Activated CD8-positive, alpha-beta memory T cell treated with anti-CD3 and anti-CD28 coated beads for 24 hours (primary cell): ENCODE measurements at regions not wholly inside any gene's neighbourhood (a gene's known extent, or its start where the extent isn't known, plus 50 kb on each side); places are given as distances from the start of the nearest gene placed in this dataset.
"Not testable (repeated sequence)": the region's sequence is repeated elsewhere in the genome, so short reads cannot be mapped to it uniquely, and the experiment has no call there.

ENCODE experiments used
- DNase-seq: peaks from one replicate; pipeline ENCODE4 v3.0.0-alpha.2; 2020

DNA sequence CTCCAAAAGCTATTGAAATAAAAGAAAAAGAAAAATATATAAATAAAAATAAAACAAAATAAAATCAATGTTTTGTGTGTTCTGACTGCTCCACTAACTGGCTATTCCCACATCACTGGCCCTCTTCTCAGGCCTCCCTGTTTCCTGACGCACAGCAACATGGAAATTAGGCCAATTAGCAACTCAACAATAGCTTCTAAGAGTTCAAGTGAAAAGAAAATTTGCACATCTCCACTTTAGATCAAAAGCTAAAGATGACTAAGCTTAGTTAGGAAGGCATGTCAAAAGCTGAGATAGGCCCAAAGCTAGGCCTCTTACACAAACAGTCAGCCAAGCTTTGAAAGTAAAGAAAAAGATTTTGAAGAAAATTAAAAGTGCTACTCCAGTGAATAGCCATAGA, 200.8 kb downstream of the DUSP6 start:
- no peak for DNase-seq

- DNase-seq = not testable (repeated sequence)
These were observed 201.5 kb downstream of the DUSP6 start for GRCh38 chr12:89150789-89151188.

- DNase-seq = no peak
These were observed 211.6 kb downstream of the DUSP6 start for GRCh38 chr12:89140602-89141238.

DNA sequence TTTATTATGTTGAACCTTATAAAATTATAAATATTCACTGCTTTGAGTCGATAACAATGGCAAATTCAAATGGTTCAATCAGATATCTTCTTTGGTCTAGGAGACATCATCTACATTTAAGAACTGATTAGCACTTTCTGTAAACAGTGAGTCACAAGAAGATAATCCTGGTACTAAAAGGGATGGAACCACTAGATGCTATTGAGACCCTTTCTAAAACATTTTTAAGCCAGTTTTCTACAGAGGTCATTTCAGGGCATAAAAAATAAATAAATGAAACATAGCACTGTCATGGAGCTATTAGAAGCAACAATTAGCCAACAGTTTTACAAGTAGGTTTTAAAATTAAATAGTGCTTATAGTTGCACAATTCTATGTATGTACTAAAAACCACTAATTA, 212.2 kb downstream of the DUSP6 start:
- DNase-seq = no peak

- no peak for DNase-seq
These were observed 212.9 kb downstream of the DUSP6 start for GRCh38 chr12:89139390-89139789.

- no peak for DNase-seq
These were observed 214.1 kb downstream of the DUSP6 start for GRCh38 chr12:89138048-89138852.

DNA sequence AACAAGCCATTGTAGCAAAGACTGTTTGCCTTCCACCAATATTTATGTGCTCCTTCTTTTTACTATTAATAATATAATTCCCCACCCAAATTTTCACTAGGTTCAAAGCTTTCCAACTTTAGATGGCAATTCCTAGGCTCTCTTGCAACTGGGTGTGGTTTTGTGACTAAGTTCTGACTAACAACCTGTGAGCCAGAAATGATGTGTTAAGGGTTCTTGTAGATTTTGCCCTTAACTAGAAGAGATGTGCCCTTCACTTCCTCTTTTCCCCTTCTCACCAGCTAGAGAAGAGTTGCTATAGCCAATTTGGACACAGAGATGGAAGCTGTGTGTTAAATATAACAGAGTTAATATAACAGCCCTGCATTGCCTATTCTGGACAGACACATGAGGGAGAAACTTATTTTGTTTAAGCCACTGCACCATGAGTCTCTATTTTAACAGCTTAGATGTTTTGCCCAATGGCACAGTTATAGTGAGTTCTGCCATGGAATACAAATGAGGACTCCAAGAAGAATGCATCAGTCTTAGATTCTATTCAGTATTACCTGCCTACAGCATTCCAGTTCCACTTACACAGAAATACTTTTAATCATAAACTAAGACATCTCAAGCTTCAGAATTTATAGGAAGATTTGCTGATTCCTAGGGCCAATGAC, 216.2 kb downstream of the DUSP6 start:
- DNase-seq = no peak

GRCh38 chr12:89134213-89134770, 218.0 kb downstream of the DUSP6 start:
- DNase-seq = no peak

GRCh38 chr12:89129167-89129870, 223.0 kb downstream of the DUSP6 start:
- no peak for DNase-seq

GRCh38 chr12:89126712-89127111, 225.6 kb downstream of the DUSP6 start:
- no peak for DNase-seq

- no peak for DNase-seq
These were observed 229.4 kb downstream of the DUSP6 start for GRCh38 chr12:89122852-89123251.

DNA sequence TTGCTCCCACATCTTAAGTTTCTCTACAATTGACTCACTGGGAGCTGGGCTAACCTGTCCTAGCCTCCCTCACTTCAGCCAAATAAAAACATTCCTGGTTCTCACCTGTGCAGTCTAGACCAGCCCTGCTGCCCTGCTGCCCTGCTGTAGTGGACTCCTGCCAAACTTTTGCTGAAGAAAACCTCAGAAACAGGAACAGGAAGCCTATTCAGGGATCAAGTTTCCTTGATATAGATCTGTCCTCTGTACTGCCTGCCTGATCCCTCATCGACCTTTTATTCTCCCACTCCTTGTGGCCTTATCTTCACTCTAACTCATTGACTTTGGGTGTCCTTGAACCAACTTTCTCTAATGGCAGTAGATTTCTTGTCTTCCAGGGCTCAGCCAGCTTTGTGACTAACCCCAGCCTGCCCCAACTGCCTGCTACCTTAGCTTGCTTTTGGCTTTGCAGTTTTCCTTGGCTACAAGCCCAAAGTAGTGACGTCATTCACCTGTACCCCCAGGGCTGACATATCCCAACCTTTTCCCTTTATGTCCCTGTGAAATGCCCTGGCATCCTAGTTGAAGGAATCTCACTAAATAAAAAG, 234.8 kb downstream of the DUSP6 start:
- no peak for DNase-seq

DNA sequence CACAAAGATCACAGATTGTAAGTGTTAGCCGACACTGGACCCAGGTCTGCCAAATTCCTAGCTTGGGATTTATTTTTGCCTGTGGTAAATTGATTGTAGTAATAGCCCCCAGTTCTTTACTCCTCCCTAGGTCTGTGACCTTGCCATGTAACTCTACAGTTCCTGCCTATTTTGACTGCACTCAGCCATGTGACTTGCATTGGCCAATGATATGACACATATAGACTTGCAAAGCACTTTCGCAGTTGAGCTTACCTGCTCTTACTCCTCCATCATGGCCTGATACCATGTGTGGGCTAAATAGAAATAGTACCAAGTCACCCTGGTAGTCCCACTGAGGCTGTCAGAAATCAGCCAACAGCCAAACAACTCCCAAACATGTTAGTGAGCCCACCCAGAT, 240.3 kb downstream of the DUSP6 start:
- no peak for DNase-seq

DNA sequence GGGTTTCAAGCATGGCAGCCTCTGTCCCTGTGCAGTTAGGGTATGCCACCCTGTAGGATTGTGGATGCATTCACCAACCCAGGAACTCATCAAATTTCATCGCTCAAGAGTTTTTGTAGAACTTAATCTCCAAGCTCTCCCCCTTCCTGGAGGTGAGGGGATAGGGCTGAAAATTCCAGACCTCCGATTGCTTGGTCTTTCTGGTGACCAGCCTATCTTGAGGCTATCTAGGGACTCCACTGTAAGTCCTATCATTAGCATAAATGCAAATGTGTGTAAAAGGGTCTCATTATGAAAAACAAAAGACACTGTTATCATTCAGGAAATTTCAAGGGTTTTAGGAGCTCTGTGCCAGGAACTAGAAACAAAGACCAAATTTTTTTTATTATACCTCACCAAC, 244.0 kb downstream of the DUSP6 start:
- DNase-seq = no peak

GRCh38 chr12:89106950-89107349, 245.4 kb downstream of the DUSP6 start:
- DNase-seq = no peak

DNA sequence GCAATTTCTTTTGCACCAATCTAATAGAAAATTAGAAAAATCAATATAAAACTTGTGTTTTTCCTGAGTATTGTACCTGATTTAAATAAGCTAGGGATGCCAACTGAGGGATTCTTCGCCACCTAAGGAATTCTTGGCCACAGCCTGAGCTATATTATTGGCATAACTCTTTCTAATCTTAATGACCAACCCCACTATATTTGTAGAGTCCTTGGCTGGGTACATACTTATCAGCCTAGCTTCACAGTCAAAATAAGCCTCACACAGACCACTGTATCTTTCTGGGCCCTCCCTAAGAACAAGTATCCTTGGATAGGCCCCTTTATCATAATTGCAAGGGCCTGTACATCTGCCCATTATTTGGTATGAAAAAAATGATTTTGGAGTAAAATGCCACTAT, 247.1 kb downstream of the DUSP6 start:
- DNase-seq = no peak

GRCh38 chr12:89103831-89104230, 248.5 kb downstream of the DUSP6 start:
- no peak for DNase-seq

- no peak for DNase-seq
These were observed 250.9 kb downstream of the DUSP6 start for GRCh38 chr12:89101440-89101839.

- no peak for DNase-seq
These were observed 253.7 kb downstream of the DUSP6 start for GRCh38 chr12:89098441-89099112.

- no peak for DNase-seq
These were observed 260.0 kb downstream of the DUSP6 start for GRCh38 chr12:89092297-89092696.

- DNase-seq = no peak
These were observed 260.9 kb downstream of the DUSP6 start for GRCh38 chr12:89091293-89091841.

DNA sequence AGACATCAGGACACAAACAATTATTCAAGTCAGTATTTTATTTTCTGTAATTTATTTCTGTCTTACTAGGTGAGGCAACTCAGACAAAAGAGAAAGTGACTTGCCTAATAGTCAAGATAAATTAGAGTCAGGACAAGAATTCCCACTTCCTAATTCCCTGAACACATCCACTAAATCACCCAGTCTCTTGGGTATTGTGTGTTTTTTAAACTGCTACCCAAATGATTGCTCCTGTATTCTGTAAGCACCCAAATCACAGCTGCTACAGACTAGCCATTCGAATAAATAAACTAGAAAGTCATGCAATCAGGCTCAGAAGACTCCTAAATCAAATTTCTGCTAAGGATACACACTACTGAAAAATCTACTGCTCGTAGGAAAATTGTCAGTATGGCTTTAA, 263.0 kb downstream of the DUSP6 start:
- no peak for DNase-seq
